GM23248 (cell line): ENCODE measurements at regions not wholly inside any gene's neighbourhood (a gene's known extent, or its start where the extent isn't known, plus 50 kb on each side); places are given as distances from the start of the nearest gene placed in this dataset.

ENCODE experiments used
- EZH2 ChIP-seq: fragments of 200-600 bp; sonication (generic); IDR thresholded peaks from 2 replicates; pipeline ENCODE4 v1.6.1; 2018; ENCODE audit warnings: antibody characterized with exemption, mild to moderate bottlenecking; ENCODE audit not compliant: insufficient read depth, poor library complexity, severe bottlenecking
- EZH2phosphoT487 ChIP-seq: fragments of 200-600 bp; sonication (generic); IDR thresholded peaks from 2 replicates; pipeline ENCODE4 v1.6.1; 2018; ENCODE audit warnings: antibody characterized with exemption, moderate library complexity, mild to moderate bottlenecking, low read depth; ENCODE audit not compliant: insufficient read depth

DNA sequence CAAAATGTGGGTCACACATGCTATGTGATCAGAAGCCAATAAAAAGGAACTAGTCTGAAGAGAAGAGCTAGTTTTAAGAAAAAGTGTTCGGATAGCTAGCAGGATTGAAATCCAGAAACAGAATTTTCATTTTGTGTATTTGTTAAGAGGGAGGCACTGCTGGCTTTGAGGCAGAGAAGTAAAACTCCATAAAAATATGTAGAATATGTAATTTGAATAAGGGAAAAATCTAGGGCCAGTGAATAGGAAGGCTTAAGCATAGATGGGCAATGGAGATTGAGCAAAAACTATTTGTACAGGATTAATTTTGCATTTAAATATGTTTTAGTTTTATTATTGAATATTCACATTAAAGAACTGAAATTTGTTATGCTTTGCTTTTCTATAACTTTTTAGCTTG, 399.9 kb upstream of the PITX2 start:
- TF ChIP-seq EZH2 (no peak), EZH2phosphoT487 (no peak)
